GM12875 (cell line): ENCODE measurements at regions not wholly inside any gene's neighbourhood (a gene's known extent, or its start where the extent isn't known, plus 50 kb on each side); places are given as distances from the start of the nearest gene placed in this dataset.

Experiments used
- H3K4me3 ChIP-seq: one replicate; pipeline ENCODE4 v1.5.1; 2011; ENCODE audit warnings: low read depth, low read length, control low read depth
- CTCF ChIP-seq: IDR thresholded peaks from 2 replicates; pipeline ENCODE4 v1.5.1; 2011; ENCODE audit warnings: low read depth, mild to moderate bottlenecking, control low read depth, inconsistent platforms, low read length, moderate library complexity, borderline replicate concordance; ENCODE audit not compliant: insufficient read depth

DNA sequence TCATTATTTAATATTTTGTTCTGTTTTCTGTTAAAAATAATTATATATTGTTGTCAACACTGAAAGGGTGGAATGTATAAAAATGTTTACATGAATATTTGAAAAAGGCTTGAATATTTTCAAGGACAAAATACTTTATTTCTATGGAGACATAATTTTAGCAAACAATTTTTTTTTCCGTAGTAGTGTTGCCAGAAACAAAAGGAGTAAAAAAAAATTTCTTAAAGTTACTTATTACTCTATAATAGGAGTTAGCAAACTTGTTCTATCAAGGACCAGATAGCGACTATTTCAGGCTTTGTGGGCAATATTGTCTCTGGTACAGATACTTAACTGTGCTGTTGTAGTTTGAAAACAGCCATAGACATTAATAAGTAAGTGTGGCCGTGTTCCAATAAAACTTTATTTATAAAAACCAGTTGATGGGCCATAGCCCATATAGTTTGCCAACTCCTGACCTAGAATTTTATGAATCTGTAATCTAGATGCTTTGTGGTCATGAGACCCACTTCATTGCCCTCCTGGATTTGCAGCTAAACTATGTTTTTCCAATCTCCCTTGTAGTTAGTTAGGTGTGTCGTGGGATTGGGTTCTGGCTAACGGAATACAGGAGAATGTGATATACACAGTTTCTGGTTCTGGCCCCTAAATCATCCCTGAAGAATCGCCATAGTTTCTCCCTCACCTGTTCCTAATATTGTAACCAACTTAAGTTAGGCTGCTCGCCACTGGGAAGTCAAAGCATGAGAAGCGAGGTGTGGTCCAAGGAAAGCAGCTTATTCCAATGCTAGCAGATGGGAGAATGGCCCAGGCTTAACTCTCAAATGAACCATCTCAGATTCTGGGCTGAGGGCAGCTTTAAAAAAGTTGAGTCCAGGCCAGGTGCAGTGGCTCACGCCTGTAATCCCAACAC lies 153.6 kb downstream of the ABCA8 start:
- no peak overlapping the region for H3K4me3 ChIP-seq
- TF ChIP-seq CTCF, result no peak

- TF ChIP-seq CTCF, result no peak
These were observed 154.4 kb downstream of the ABCA8 start for GRCh38 chr17:68800751-68801150.

DNA sequence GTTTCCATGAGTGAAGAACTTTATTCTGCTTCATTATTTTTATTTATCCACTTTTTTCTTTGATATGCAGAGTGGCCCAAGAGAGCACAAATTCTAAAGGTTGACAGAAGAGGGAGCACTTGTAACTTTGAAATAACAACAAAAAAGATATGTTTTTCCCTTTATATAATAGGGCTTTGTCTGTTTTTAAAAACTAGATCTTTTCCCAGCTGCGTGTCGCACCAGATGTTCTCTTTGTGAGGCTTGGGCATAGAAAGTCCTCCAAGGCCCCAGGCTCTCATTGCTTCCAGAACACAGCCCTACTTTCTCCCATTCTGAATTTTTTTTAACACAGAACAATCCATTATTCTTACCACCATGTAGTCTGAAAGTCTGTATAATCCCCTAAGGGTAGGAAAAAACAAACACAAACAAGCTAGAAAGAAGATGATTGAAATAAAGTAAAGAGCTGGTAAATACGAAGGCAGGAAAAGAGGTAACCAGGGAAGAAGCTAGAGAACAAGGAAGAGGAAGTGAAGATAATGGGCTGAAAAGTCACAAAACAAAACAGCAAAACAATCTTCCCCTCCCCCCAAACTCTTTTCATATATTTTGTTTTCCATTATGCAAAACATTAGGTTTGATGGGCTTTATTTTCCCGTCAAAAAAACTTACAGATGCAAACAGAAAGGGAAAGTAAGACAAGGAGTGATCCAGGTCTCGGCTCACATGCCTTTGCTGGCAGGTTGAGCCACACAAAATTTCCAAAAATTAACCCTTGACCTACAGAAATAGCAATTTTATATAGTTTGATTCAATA lies 160.4 kb downstream of the ABCA8 start:
- 0 out of 2 replicates have a peak, but pooled peaks have one; percentile 9 for TF ChIP-seq CTCF

More at GRCh38 chr17:68800751-68801150, 154.4 kb downstream of the ABCA8 start:
- H3K4me3 ChIP-seq, result no peak overlapping the region

GRCh38 chr17:68792873-68793272 lies 162.3 kb downstream of the ABCA8 start:
- no peak for TF ChIP-seq CTCF
- no peak overlapping the region for H3K4me3 ChIP-seq

More for the DNA sequence above, 160.4 kb downstream of the ABCA8 start:
- H3K4me3 ChIP-seq, result no peak overlapping the region

- H3K4me3 ChIP-seq, result no peak overlapping the region
- no peak for TF ChIP-seq CTCF
These were observed 163.0 kb downstream of the ABCA8 start for GRCh38 chr17:68792042-68792685.

- no peak overlapping the region for H3K4me3 ChIP-seq
- TF ChIP-seq CTCF, result no peak
These were observed 164.3 kb downstream of the ABCA8 start for GRCh38 chr17:68790931-68791330.
